K562 (cell line): ENCODE measurements at regions not wholly inside any gene's neighbourhood (a gene's known extent, or its start where the extent isn't known, plus 50 kb on each side); places are given as distances from the start of the nearest gene placed in this dataset.

Source experiments
- CHD2 ChIP-seq: IDR thresholded peaks from 2 replicates; pipeline ENCODE4 v1.6.1; 2011; ENCODE audit warnings: low read depth, low read length
- MBD2 ChIP-seq: sonication (generic); IDR thresholded peaks from 2 replicates; pipeline ENCODE4 v1.6.1; 2016; ENCODE audit warnings: low read depth, borderline replicate concordance
- POLR2AphosphoS2 ChIP-seq: IDR thresholded peaks from 2 replicates; pipeline ENCODE4 v1.6.1; 2012; ENCODE audit warnings: low read length, improper control_type of control experiment
- TBP ChIP-seq: optimal IDR thresholded peaks from 2 replicates; pipeline ENCODE3; 2011; ENCODE audit warnings: low read depth, low read length, improper control_type of control experiment
- UBTF ChIP-seq, 2 experiments: IDR thresholded peaks; 2 replicates each; pipeline ENCODE4 v1.6.1; 2012; ENCODE audit warnings: improper control_type of control experiment in 2 of 2, low read depth in 2 of 2, low read length in 2 of 2, borderline replicate concordance in 1 of 2
- ZNF518B ChIP-seq: fragments of 250-450 bp; sonication (Bioruptor Pico); IDR thresholded peaks from 2 replicates; pipeline ENCODE4 v1.5.0; 2021; ENCODE audit warnings: mild to moderate bottlenecking, moderate library complexity
- ZSCAN29 ChIP-seq: fragments of 450-650 bp; IDR thresholded peaks from 2 replicates; pipeline ENCODE4 v1.6.1; 2017

- no peak for TF ChIP-seq POLR2AphosphoS2
- no peak for TF ChIP-seq ZSCAN29
- TF ChIP-seq MBD2, result no peak
- no peak for TF ChIP-seq CHD2
- TF ChIP-seq ZNF518B, result no peak
- TF ChIP-seq UBTF (IDR thresholded peaks at IDR 0.05; ENCODE audit: borderline replicate concordance in 1 of 2, low read depth in 2 of 2, low read length in 2 of 2), result no peak
- no peak for TF ChIP-seq TBP
Measured at GRCh38 chr5:57903458-57903857, 420.8 kb upstream of the ACTBL2 start.
